ENCODE measurements at regions not wholly inside any gene's neighbourhood (a gene's known extent, or its start where the extent isn't known, plus 50 kb on each side); places are given as distances from the start of the nearest gene placed in this dataset.
"Not testable (repeated sequence)": the region's sequence is repeated elsewhere in the genome, so short reads cannot be mapped to it uniquely, and the experiment has no call there.

DNA sequence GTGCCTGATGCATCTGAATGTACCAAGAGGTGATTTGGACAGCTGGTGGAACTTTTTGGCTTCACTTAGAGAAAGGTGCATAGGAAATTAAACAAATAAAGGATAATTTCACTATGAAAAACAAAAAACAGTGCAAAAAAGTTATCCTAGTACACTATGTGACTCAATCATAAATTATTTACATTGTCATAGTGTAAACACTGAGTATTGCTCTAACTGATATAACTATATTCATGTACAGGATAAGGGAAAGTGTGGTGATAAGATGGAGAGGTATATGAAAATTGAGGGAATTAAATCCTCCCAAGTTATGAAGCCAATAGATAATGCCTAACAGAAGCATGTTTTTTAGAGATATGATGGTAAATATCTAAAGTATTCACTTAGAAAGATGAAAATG is 50.2 kb upstream of the CPNE4 start:
- DNase-seq (ENCODE audit: low read depth): no peak

DNA sequence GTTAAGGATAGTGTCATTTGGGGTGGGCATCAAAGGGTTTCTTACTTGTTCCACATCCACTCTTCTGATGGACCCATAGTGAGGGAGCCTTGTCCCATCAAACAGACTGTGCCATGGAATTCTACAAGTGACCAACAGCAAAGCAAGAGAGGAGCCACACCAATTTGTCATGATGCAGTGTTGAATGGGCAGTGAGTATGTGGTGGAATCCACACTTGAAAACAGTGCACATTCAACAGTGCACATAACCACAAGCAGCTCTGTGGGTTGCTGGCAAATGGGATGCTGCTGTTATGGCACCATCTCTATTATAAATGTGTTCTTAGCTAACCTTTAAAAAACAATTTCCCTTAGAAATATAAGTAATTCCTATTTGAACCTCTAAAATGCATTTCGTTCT is 52.5 kb upstream of the CPNE4 start:
- DNase-seq (ENCODE audit: low read depth): no peak

DNA sequence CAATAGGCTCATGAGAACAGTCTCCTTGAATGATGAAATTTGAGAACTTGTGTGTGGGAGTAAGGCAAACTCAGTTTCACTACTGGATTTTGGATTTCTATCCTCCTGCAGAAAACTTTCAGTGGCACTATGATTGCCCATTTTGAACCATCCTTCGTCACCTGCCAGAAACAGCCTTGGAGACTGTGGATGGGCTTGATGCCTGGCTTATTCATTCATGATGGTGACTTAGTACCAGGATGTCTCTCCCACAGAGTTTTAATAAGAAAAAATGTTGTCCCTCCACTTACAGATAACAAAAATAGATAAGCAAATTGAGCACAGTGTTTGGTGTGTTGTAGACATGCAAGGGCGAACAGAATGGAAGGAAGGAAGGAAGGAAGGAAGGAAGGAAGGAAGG is 53.5 kb upstream of the CPNE4 start:
- no peak for DNase-seq (ENCODE audit: low read depth)

DNA sequence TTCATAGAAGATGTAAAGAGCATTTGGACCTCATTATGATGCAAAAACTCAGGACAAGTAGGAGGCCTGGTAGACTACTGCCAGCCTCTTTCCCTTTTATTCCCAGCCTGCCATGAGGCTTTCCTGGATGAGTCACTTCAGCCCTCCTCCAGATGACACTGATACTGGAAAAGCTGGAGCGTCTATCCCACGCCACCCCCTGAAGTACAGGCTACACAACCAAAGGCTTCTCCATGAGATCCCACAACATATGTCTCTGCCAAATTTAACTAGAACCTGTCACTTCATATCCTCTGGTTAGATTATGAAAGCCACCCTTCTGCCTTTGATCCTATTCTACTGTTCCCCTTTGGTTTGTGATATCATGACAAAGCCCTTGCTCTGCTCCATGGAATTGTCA is 56.1 kb upstream of the CPNE4 start:
- peak; percentile 1 for DNase-seq (ENCODE audit: low read depth)

DNA sequence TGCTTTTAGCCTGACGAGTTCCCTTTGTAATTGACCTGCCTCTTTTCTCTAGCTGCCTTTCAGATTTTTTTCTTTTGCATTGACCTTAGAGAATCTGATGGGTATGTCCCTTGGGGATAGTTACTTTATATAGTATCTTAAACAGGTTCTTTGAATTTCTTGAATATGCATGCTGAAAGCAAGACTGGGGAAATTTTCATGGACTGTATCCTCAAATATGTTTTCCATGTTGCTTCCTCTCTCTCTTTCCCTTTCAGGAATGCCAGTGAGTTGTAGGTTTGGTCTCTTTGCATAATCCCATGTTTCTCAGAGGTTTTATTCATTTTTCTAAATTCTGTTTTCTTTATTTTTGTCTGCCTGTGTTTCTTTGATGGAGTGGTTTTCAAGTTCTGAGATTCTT is 81.8 kb upstream of the CPNE4 start:
- no peak for DNase-seq (ENCODE audit: low read depth)

DNA sequence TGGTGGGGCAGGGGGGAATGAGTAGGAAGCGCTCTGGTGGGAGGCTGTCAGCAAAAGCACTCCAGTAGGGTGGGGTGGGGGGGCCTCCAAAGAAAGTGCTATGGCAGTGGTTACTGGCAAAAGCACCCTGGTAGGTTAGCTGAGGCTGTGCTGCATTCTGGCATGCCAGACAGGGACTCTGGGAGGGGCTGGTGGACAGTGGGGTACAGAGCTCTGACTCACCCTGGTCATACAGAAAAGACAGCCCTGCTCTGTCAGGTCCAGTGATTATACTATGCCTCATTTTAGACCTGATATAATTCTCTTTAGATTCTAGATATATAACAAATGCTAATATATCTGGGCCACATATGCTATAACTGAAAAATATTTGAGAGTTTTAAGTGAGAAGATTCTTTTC is 82.8 kb upstream of the CPNE4 start:
- DNase-seq (ENCODE audit: low read depth): no peak

GRCh38 chr3:132119531-132119930 is 84.7 kb upstream of the CPNE4 start:
- DNase-seq (ENCODE audit: low read depth): no peak

DNA sequence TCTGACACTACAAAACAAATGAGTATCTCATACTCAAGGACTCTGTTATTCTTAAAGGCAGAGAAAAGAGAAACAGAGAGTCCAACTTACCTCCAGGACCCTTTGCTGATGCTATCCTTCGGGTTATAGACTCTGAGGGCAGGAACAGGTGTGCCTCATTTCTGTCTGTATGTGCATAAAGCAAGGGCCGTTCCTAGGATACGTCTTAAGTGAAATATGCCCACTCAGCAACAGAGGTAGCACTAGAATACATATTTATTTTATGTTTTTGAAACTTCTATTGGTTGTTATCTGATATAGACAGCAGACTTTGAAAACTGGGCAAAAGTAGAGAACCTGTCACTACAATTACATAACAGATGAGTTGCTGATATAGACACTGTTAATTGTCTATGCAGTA is 89.3 kb upstream of the CPNE4 start:
- DNase-seq (ENCODE audit: low read depth): no peak

- no peak for DNase-seq (ENCODE audit: low read depth)
Measured at GRCh38 chr3:132124651-132125284, 90.0 kb upstream of the CPNE4 start.

DNA sequence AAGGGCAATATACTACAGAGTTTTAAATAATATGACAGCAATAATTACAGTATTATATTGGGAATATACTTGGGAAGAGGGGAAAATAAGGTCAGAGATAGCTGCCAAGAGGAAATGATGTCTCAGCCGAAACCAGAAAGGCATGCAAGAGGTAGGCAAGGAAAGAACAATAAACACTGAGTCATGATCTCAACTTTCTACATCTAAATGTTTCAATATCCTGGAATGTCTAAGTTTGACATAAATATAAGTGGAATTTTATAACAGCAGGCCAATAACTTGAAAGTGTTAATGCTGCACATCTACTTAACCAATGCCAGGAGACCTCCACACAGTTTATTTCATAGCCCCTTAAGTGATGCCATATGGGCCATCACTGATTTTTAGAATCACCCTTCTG is 99.8 kb upstream of the CPNE4 start:
- peak; percentile 73 for DNase-seq (ENCODE audit: low read depth)

GRCh38 chr3:132135628-132136333 is 101.0 kb upstream of the CPNE4 start:
- peak; percentile 94 for DNase-seq (ENCODE audit: low read depth)

DNA sequence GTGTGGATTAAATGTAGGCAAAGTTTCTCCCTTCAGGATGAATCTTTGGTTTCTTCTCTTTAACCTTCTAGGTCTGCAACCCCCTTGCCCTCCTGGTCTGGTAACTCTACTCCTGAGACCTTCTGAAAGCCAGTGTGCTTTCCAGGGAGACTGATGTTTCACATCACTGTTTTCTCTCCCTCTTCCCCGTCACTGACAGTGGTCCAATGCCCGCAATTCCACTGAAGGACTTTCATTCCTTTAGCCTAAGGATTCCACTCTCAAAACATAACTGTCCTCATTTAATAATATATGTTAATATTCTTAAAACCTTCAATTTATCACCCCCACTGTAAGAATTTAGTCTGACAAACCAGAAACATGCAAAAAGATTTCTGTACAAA is 101.5 kb upstream of the CPNE4 start:
- no peak for DNase-seq (ENCODE audit: low read depth)

DNA sequence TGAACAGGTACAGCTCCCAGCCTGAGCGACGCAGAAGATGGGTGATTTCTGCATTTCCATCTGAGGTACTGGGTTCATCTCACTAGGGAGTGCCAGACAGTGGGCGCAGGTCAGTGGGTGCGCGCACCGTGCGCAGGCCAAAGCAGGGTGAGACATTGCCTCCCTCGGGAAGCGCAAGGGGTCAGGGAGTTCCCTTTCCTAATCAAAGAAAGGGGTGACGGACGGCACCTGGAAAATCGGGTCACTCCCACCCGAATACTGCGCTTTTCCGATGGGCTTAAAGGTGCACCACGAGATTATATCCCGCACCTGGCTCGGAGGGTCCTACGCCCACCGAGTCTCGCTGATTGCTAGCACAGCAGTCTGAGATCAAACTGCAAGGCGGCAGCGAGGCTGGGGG is 102.1 kb upstream of the CPNE4 start:
- not testable (repeated sequence) for DNase-seq (ENCODE audit: low read depth)

DNA sequence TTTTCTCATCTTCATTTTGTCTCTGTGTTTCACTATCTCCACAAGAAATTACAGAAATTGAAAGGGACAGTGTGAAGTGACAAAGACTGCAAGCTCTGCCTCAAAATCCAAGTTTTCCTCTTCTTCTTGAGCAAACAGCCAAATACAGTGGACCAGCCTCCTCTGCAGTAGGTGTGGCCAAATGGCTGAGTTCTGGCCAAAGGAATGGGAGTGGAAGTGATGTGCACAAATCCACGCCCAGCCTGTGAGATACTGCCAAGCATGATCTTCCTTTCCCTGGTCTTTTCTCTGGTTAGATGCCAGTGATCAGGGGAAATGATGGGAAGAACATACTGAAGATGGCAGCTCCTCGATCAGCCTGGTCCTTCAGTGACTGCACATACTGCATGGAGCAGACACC is 111.0 kb upstream of the CPNE4 start:
- no peak for DNase-seq (ENCODE audit: low read depth)

DNA sequence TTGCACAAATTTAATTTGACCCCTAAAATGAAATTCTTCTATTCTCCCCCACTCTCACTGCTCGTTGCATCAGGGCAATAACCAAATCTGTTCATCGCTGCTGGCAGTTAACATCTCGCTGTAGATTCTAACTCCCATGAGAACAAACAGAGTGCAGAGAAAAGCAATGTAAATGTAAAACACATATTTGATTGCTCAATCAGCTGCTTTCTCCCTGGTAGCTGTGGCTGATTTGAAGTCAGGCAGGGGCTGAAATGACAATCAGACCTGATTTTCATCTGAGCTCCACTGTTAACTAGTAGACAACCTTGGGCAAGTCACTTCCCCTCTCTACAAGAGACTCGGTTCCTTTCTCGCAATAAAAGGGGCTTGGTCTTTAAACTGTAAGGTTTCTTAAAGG is 119.8 kb upstream of the CPNE4 start:
- DNase-seq (ENCODE audit: low read depth): no peak

DNA sequence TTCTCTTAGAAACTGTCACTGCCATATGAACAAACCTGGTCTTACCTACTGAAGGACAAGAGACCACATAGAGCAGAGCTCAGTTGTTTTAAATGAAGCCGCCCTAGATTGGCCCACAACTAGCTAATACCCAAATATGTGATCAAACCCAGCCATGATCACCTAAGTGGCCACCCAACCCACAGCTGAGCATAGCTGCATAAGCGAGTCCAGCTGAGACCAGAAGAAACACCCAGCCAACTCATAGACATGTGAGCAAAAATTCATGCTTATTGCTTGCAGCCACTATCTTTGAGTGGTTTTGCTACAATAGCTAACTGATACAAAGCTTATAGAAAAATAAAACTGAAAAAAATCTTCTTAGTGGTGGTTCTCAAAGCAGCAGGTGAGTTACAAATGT is 124.3 kb upstream of the CPNE4 start:
- DNase-seq (ENCODE audit: low read depth): no peak

GRCh38 chr3:132160198-132160597 is 125.4 kb upstream of the CPNE4 start:
- no peak for DNase-seq (ENCODE audit: low read depth)

- DNase-seq (ENCODE audit: low read depth): no peak
Measured at GRCh38 chr3:132161608-132162007, 126.8 kb upstream of the CPNE4 start.

DNA sequence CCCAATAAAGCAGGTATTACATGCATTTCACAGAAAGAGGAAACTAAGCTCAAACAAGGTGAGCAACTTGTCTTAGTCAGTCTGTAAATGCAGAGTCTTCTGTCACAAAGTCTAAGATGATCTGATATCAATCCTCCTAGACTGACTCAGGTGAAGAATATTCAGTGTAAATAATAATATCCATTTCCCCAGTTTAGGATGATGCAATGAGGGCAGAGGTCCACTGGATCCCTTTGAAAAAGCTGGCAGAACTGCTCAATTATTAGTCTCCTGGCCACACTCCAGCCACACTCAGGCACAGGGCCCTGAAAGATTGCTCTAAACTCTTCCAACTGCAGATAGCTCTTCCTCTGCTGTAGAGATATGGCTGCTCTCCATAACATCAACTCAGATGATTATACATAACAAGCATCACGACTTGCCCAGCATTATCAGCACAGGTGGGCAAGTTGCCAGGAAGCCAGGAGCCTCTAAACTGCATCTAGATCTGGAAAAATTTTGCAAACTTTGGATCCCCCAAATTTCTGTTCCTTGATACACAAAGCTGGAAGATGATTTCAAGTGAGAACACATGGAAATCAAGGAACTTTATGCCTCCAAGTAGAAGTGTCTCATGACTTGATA is 129.8 kb upstream of the CPNE4 start:
- no peak for DNase-seq (ENCODE audit: low read depth)

DNA sequence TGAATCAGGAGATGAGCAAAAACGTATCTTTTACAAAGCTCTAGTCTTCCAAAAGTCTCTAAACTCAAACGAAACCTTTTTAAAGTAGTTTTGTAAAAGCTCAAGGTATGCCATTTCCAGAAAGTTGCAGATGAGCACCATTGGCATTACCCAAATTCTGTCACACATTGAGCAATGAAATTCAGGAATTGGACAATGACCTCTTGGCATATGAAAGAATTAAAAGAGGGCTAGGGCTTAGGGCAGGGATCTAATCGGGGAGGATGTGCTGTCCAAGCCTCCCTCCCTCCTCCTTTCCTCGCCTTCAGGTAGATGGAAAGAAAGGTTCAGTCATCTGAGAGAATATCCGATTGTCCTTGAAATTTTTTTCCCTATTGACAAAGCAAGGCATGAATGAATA is 133.1 kb upstream of the CPNE4 start:
- no peak for DNase-seq (ENCODE audit: low read depth)

DNA sequence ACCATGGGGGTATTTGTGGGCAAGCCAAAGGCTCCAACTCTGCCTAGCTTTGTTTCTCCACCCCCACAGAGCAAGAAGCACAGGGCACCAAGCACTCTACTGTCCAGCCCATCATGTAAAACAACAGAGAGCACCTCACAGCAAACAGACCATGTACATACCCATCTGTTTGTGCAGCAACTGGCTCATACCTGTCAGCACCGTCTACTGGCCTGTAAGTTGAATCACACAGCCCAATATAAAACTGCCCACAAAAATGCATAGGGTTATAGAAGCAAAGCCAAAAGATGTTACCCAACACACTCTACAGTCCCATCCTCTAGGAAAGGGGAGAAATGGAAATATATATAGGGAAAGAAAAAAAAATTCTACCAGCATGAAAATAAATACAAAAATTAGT is 139.7 kb upstream of the CPNE4 start:
- DNase-seq (ENCODE audit: low read depth): no peak

DNA sequence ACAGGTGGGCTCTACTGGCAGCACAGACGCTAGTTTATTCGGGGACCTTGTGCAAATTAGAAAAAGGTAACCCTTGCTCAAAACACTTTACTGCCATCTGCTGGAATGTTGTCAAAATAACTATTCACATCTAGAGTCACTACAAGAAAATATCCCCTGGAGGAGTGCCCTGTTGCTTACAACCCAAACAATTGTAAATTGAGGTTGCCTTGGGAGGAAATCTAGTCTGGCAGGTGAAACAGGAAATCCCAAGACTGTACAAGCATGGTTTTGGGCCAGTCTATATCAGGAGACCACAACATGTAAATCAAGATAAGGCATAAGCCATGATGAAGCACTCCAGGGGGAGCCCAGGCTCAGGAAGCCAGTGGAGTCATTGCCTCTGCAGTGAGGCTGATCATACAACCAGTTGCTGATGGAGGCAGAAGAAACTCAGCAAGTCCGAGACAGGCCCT is 136.8 kb upstream of the ACP3 start:
- DNase-seq (ENCODE audit: low read depth): peak; percentile 37

DNA sequence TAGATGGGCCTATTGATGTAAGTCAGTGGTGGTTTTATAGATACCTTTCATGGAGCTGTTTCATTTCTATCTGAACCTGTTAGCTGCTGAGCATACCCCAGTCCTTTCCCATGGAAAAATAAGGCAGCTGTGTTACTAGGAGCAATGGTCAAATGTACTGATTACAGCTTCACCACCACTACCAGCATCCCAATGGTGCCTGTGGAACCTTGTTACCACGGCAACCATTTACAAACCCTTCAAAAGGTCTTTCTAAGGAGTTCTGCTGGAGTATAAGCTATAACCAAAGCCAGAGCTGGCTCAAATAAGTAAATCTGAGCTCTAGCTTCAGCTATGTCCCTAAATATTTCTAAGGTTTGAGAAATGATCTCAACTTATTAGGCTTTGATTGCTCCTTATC is 133.4 kb upstream of the ACP3 start:
- no peak for DNase-seq (ENCODE audit: low read depth)

GRCh38 chr3:132187746-132188145 is 129.5 kb upstream of the ACP3 start:
- no peak for DNase-seq (ENCODE audit: low read depth)

Measured in GM04504 (cell line).